HepG2 (cell line): ENCODE measurements at regions not wholly inside any gene's neighbourhood (a gene's known extent, or its start where the extent isn't known, plus 50 kb on each side); places are given as distances from the start of the nearest gene placed in this dataset.

Experiments used
- ATAC-seq: fragments of 200-7000 bp; cut with Tn5 transposase; 3 replicates; pipeline ENCODE4 v1.9.1; 2020; ENCODE audit warnings: mild to moderate bottlenecking, moderate library complexity
- BruUV-seq: library from RNA; stranded (reverse); fragments of 400-500 nt; replicated peaks from 2 replicates; lab custom pipeline; 2021; lab: Mats Ljungman, UMichigan
- CTCF ChIA-PET: fragments of 300-600 bp; formaldehyde crosslinking; extraction: SDS; loops from one replicate; lab custom pipeline; 2021; ENCODE audit warnings: low total read pairs, inconsistent platforms, low intra/inter-chr PET ratio; lab: Yijun Ruan, JAX
- POLR2A ChIA-PET: fragments of 350-600 bp; sonication (Branson Sonifier 250); formaldehyde crosslinking; loops from one replicate; lab custom pipeline; 2020; ENCODE audit warnings: antibody characterized with exemption, inconsistent platforms; lab: Yijun Ruan, JAX
- DNase-seq: peaks from one replicate; pipeline ENCODE4 v3.0.0-alpha.2; 2015; ENCODE audit warnings: low spot score
- FAIRE-seq: peaks from 3 replicates; lab custom pipeline; 2011; peaks lifted over from hg19 to GRCh38; lab: Jason Lieb, UNC
- H2AFZ ChIP-seq: one replicate; pipeline ENCODE4 v1.6.1; 2011; ENCODE audit warnings: low read length, inconsistent platforms
- H3K27ac ChIP-seq: fragments of 300-600 bp; 3 replicates; pipeline ENCODE4 v1.8.0; 2011; ENCODE audit warnings: mixed run types, mild to moderate bottlenecking, mixed read lengths, low read length, inconsistent platforms; ENCODE audit not compliant: insufficient read depth; ENCODE audit errors: extremely low read length
- H3K27me3 ChIP-seq, 2 experiments: fragments of 200-600 bp in 1 of 2; 2 replicates in 1 of 2; 3 replicates in 1 of 2; pipeline versions ENCODE4 v1.6.0 to v1.8.0; 2011; ENCODE audit warnings: low read length in 2 of 2, mild to moderate bottlenecking in 2 of 2, moderate library complexity in 2 of 2, inconsistent platforms in 1 of 2; ENCODE audit not compliant: insufficient read depth in 2 of 2, control insufficient read depth in 1 of 2
- H3K36me3 ChIP-seq, 2 experiments: fragments of 200-600 bp in 1 of 2; replicated peaks in 1 of 2; 2 replicates in 1 of 2; 3 replicates in 1 of 2; pipeline versions ENCODE4 v1.5.1 to v1.8.0; 2011; ENCODE audit warnings: low read length in 2 of 2, inconsistent platforms in 1 of 2; ENCODE audit not compliant: insufficient read depth in 2 of 2, control insufficient read depth in 1 of 2
- H3K4me1 ChIP-seq: 2 replicates; pipeline ENCODE4 v1.5.1; 2012; ENCODE audit warnings: low read length, inconsistent platforms; ENCODE audit not compliant: insufficient read depth
- H3K4me2 ChIP-seq: 2 replicates; pipeline ENCODE4 v1.6.0; 2011; ENCODE audit warnings: low read depth, low read length, inconsistent platforms
- H3K4me3 ChIP-seq, 3 experiments: fragments of 200-600 bp in 1 of 3; sonication (generic), shearing (Covaris generic) in 1 of 3; replicated peaks in 1 of 3; 2 replicates each; pipeline ENCODE4 v1.5.1; 2011 to 2016; ENCODE audit warnings: low read length in 3 of 3, inconsistent platforms in 2 of 3, low read depth in 2 of 3, mild to moderate bottlenecking in 2 of 3, control low read depth in 1 of 3, mixed read lengths in 1 of 3; ENCODE audit not compliant: insufficient read depth in 1 of 3
- H3K79me2 ChIP-seq: one replicate; pipeline ENCODE4 v1.6.1; 2011; ENCODE audit warnings: low read length, inconsistent platforms; ENCODE audit not compliant: insufficient read depth
- H3K9ac ChIP-seq: 2 replicates; pipeline ENCODE4 v1.6.0; 2011; ENCODE audit warnings: mild to moderate bottlenecking, low read depth, low read length, inconsistent platforms; ENCODE audit not compliant: insufficient read depth
- H3K9me3 ChIP-seq: 2 replicates; pipeline ENCODE4 v1.5.1; 2012; ENCODE audit warnings: mild to moderate bottlenecking, low read length
- H4K20me1 ChIP-seq: 2 replicates; pipeline ENCODE4 v1.6.0; 2011; ENCODE audit warnings: inconsistent platforms, mild to moderate bottlenecking, low read length, moderate library complexity; ENCODE audit not compliant: insufficient read depth
- FLYWCH1 ChIP-seq: sonication (generic); formaldehyde crosslinking; IDR thresholded peaks from 2 replicates; pipeline ENCODE4 v1.8.1; 2023; ENCODE audit warnings: mild to moderate bottlenecking, missing genetic modification reagents
- GMEB2 ChIP-seq: IDR thresholded peaks from 2 replicates; pipeline ENCODE4 v1.6.1; 2016; ENCODE audit warnings: missing biosample characterization, missing genetic modification reagents, low read depth
- HES4 ChIP-seq: sonication (generic); formaldehyde crosslinking; IDR thresholded peaks from 2 replicates; pipeline ENCODE4 v1.9.0; 2021; ENCODE audit warnings: mild to moderate bottlenecking, missing genetic modification reagents, borderline replicate concordance
- MATR3 ChIP-seq: sonication (generic); formaldehyde crosslinking; IDR thresholded peaks from 2 replicates; pipeline ENCODE4 v1.4.0; 2020; ENCODE audit warnings: missing genetic modification reagents
- NFIB ChIP-seq: sonication (generic); formaldehyde crosslinking; IDR thresholded peaks from 2 replicates; pipeline ENCODE4 v1.9.0; 2021; ENCODE audit warnings: missing genetic modification reagents, mild to moderate bottlenecking, borderline replicate concordance
- PCBP2 ChIP-seq: fragments of 200-400 bp; formaldehyde crosslinking; optimal IDR thresholded peaks from 2 replicates; pipeline ENCODE3; 2018; ENCODE audit warnings: low read length, low read depth; ENCODE audit not compliant: poor library complexity, severe bottlenecking
- RORA ChIP-seq: sonication (generic); formaldehyde crosslinking; IDR thresholded peaks from 2 replicates; pipeline ENCODE4 v1.5.0; 2020; ENCODE audit warnings: mild to moderate bottlenecking, missing genetic modification reagents, moderate library complexity
- SYNCRIP ChIP-seq: fragments of 200-400 bp; formaldehyde crosslinking; IDR thresholded peaks from 2 replicates; pipeline ENCODE4 v1.6.1; 2018; ENCODE audit warnings: mild to moderate bottlenecking, low read depth, low read length; ENCODE audit not compliant: insufficient read depth
- ZBTB10 ChIP-seq: sonication (generic); formaldehyde crosslinking; IDR thresholded peaks from 2 replicates; pipeline ENCODE4 v1.4.0; 2020; ENCODE audit warnings: missing genetic modification reagents, borderline replicate concordance
- ZNF24 ChIP-seq: fragments of 450-650 bp; IDR thresholded peaks from 2 replicates; pipeline ENCODE4 v1.6.1; 2017; ENCODE audit warnings: antibody characterized with exemption, mild to moderate bottlenecking
- ZNF251 ChIP-seq: sonication (generic); formaldehyde crosslinking; IDR thresholded peaks from 2 replicates; pipeline ENCODE4 v1.9.0; 2021; ENCODE audit warnings: mild to moderate bottlenecking, missing genetic modification reagents
- ZNF260 ChIP-seq: sonication (generic); formaldehyde crosslinking; IDR thresholded peaks from 2 replicates; pipeline ENCODE4 v1.4.0; 2020; ENCODE audit warnings: missing genetic modification reagents, low read depth, mild to moderate bottlenecking, borderline replicate concordance
- ZNF275 ChIP-seq: sonication (generic); formaldehyde crosslinking; IDR thresholded peaks from 2 replicates; pipeline ENCODE4 v1.8.0; 2022; ENCODE audit warnings: missing genetic modification reagents, mild to moderate bottlenecking, inconsistent platforms, borderline replicate concordance
- ZNF451 ChIP-seq: sonication (generic); formaldehyde crosslinking; IDR thresholded peaks from 2 replicates; pipeline ENCODE4 v1.5.0; 2020; ENCODE audit warnings: mild to moderate bottlenecking, missing genetic modification reagents
- ZNF546 ChIP-seq: sonication (generic); formaldehyde crosslinking; conservative IDR thresholded peaks from 2 replicates; pipeline ENCODE4 v1.8.1; 2023; ENCODE audit warnings: mild to moderate bottlenecking, missing genetic modification reagents
- ZNF576 ChIP-seq: sonication (generic); formaldehyde crosslinking; IDR thresholded peaks from 2 replicates; pipeline ENCODE4 v1.4.0; 2020; ENCODE audit warnings: mild to moderate bottlenecking, missing genetic modification reagents
- ZNF580 ChIP-seq: IDR thresholded peaks from 2 replicates; pipeline ENCODE4 v1.6.1; 2016; ENCODE audit warnings: low read depth, borderline replicate concordance
- ZNF589 ChIP-seq: sonication (generic); formaldehyde crosslinking; conservative IDR thresholded peaks from 2 replicates; pipeline ENCODE4 v1.8.0; 2022; ENCODE audit warnings: mild to moderate bottlenecking, moderate library complexity, missing genetic modification reagents
- ZNF672 ChIP-seq: sonication (generic); formaldehyde crosslinking; IDR thresholded peaks from 2 replicates; pipeline ENCODE4 v1.8.1; 2022; ENCODE audit warnings: missing genetic modification reagents
- WGBS: methylation state at CpG from one replicate; pipeline ENCODE4 v1.1.6; 2017; ENCODE audit warnings: low lambda C conversion rate; 5-methylcytosine and 5-hydroxymethylcytosine counted together
- in situ Hi-C: cut with HindIII; loops from 2 replicates; pipeline ENCODE4 v1.10.0; 2017; ENCODE audit warnings: low pct_unique_long_range_greater_than_20kb; ENCODE audit not compliant: extremely low pct_ligation_motif_present
- intact Hi-C: fragments of 100-400 bp; cut with micrococcal nuclease; formaldehyde crosslinking; loops from one replicate; pipeline ENCODE4 v1.10.0; 2022; ENCODE audit not compliant: unreplicated experiment

GRCh38 chr18:10119991-10120390 is 206.2 kb downstream of the VAPA start:
- TF ChIP-seq ZNF589 (CRISPR knock-in tag) (no peak), ZBTB10 (no peak), ZNF580 (CRISPR knock-in tag) (no peak), SYNCRIP (no peak), ZNF451 (CRISPR knock-in tag) (no peak), FLYWCH1 (no peak), RORA (no peak), ZNF576 (CRISPR knock-in tag) (no peak), HES4 (CRISPR knock-in tag) (no peak), ZNF251 (CRISPR knock-in tag) (no peak), MATR3 (CRISPR knock-in tag) (no peak), ZNF546 (CRISPR knock-in tag) (no peak), ZNF672 (no peak), NFIB (CRISPR knock-in tag) (no peak), PCBP2 (no peak), ZNF24 (no peak), ZNF260 (CRISPR knock-in tag) (no peak), ZNF275 (no peak), GMEB2 (CRISPR knock-in tag) (no peak)
- TF ChIP-seq, all 625 proteins: peak for 0
- no peaks in the 10 kb centered on the region for H3K36me3 ChIP-seq
- ATAC-seq (no peak), FAIRE-seq (no peak), DNase-seq (no peak)
- H3K27me3 ChIP-seq, result no peaks in the 10 kb centered on the region
- ChIA-PET CTCF (no interaction called here), POLR2A (no interaction called here)
- no TSS peak for BruUV-seq
- 92% methylated on average over 1 of the region's 1 CpG for WGBS
- no peaks in the 10 kb centered on the region for H4K20me1 ChIP-seq
- no peak overlapping the region for H3K9ac ChIP-seq
- H3K27ac ChIP-seq, result no peak overlapping the region
- H3K4me2 ChIP-seq, result no peak overlapping the region
- in situ Hi-C loops, result no loop called here
- no peak overlapping the region for H3K4me3 ChIP-seq
- H3K79me2 ChIP-seq, result no peaks in the 10 kb centered on the region
- peaks cover 4% of the 10 kb centered on the region; the same call in 1 of the 2 replicates for H3K9me3 ChIP-seq
- no peak overlapping the region for H2AFZ ChIP-seq
- H3K4me1 ChIP-seq, result no peaks in the 10 kb centered on the region
- intact Hi-C loops, result no loop called here
